Myocyte (in vitro differentiated cells): ENCODE measurements at regions not wholly inside any gene's neighbourhood (a gene's known extent, or its start where the extent isn't known, plus 50 kb on each side); places are given as distances from the start of the nearest gene placed in this dataset.
"Not testable (repeated sequence)": the region's sequence is repeated elsewhere in the genome, so short reads cannot be mapped to it uniquely, and the experiment has no call there.

Source experiments
- DNase-seq: peaks from one replicate; pipeline ENCODE4 v3.0.0-alpha.2; 2012; ENCODE audit warnings: low read depth

DNA sequence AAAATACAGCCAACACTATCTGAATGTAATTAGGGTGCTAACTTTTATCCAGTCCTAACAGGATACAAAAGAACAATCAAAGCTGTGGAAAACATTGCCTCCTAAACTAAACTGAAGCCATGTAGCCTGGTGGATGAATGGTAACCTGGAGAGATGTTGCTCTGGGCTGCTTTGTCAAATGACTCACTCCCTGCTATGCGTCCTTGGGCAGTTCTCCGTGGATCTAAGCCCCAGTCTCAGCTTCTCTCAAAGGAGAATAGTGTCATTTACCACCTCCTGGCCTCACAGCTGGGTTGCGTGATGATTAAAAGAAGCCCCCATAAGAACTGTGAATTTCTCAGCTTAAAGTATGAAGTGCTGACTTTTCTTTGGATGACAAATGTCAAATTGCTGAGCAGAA lies 203.7 kb downstream of the ICOS start:
- no peak for DNase-seq

DNA sequence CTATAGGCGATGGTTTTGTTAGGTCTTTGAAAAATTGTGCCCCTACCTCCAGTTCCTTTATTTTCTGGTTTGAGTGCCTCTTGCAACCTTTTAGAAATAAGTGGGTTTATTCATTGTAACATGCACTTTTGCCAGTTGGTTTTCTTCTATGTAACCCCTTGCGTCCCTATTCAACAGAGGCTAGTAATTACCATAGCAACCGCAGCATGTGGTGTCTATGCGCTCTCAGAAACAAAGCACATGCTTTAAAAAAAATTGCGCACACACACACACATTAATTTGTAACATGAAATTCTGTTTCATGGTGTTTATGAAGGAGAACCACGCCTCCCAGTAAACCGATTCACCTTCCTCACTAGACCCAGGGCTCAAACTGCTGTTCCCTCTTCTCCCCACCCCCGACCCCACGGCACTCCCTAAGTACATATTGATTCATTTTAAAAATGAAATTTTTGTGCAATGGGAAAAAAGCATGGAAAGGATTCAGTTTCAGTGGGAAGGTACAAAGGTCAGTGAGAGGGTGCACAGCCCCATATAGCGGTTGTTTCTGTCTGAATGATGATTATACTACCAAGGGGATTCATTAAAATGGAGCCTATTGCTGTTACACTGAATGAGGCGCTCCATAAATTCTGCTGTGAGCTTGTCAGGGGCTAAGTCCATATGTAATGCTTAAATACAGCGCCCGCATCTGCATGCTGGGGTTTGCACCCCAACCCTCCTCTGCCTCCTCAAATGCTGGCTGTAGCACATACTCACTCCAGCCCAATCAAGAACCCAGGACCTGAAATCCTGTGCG lies 206.9 kb downstream of the ICOS start:
- no peak for DNase-seq

GRCh38 chr2:204144492-204144891 lies 207.9 kb downstream of the ICOS start:
- no peak for DNase-seq

DNA sequence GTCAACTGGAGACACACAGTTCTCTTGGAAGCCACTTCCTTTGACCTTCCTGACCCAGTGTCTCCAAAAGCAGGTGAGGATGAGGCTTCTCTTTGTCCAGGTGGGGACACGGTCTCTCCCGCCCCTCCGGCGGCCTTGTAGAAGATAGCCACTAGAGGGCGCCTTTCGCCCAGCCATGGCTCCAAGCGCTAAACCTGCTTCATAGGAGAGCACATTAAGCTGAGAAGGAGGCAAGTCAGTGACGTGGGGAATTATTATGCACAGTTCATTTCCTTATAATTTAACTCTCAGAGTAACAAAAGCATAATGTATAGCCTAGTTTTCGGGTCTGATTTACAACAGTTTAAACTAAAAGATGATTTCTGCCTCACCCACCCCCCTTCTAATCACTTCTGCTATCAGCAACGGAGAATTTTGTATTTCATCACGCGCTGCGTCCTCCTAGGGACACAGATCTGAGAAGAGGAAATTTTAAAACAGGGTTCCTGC lies 208.7 kb downstream of the ICOS start:
- peak; percentile 78 for DNase-seq

DNA sequence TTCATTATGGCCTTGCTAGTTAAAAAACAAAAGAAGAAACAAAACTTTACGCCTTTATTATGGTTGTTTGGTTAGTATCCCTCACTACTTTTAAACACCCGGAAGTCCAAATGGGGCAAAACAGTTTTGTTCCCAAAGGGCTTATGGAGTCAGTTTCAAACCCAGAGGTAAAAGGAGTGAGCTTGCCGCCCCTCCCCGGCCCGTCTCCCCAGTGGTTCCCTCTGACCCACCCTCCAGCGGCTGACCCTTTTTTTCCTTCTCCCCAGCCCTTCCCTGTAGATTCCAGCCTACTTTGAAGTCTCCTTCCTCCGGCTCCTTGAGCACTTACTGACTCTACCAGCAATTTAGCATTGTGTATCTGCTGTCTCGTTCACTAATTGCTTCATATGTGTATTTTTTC lies 209.2 kb downstream of the ICOS start:
- no peak for DNase-seq

DNA sequence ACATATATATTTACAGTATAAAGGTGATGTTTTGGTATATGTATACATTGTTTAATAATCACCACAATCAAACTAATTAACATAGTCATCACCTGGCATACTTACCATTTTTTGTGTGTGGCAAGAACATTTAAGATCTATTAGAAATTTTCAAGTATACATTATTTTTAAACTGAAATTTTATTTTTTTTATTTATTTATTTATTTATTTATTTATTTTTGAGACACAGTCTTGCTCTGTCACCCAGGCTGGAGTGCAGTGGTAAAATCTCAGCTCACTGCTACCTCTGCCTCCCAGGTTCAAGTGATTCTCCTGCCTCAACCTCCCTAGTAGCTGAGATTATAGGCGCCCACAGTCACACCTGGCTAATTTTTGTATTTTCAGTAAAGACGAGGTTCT lies 210.5 kb downstream of the ICOS start:
- not testable (repeated sequence) for DNase-seq

- DNase-seq: no peak
Observed at GRCh38 chr2:204150721-204151120, 214.2 kb downstream of the ICOS start.

- no peak for DNase-seq
Observed at GRCh38 chr2:204152616-204153015, 216.1 kb downstream of the ICOS start.

GRCh38 chr2:204154863-204155262 lies 218.3 kb downstream of the ICOS start:
- no peak for DNase-seq

DNA sequence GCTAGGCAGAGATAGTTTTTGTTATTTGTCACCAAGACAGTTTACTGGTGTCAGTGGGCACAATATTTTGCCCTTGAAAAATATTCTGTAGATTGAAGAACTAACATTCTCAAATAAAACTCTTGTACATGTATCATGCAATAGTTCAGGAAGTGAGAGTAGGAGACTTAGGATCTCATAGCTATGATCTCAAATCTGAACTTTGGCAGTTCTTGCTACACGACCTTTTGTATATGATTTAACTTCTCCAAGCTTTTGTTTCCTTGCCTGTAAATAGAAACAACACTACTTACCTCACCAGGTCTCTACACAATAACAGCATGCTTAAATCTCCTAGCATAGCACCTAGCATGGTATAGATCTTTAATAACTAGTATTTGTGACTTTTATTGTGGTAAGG lies 219.9 kb downstream of the ICOS start:
- DNase-seq: no peak

- DNase-seq: no peak
Observed at GRCh38 chr2:204157684-204158083, 221.1 kb downstream of the ICOS start.

GRCh38 chr2:204159526-204159925 lies 223.0 kb downstream of the ICOS start:
- no peak for DNase-seq

- no peak for DNase-seq
Observed at GRCh38 chr2:204160989-204161388, 224.4 kb downstream of the ICOS start.

DNA sequence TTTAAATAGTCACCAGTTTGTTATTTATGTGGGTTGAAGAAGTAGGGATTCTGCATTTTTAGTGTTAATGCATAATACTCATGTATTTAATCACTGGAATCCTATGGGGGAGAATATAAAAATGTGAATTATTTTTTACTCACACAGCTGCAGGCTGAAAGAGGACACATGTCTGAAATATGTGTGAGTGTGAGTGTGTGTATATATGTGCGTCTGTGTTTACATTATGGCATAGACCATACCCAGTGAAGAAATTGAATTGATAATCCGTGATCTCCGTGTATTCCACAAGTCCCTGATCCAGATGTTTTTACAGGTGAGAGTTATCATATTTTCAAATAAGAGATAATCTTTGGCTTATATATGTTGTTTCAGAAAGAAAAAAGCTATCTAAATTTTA lies 225.3 kb downstream of the ICOS start:
- no peak for DNase-seq

DNA sequence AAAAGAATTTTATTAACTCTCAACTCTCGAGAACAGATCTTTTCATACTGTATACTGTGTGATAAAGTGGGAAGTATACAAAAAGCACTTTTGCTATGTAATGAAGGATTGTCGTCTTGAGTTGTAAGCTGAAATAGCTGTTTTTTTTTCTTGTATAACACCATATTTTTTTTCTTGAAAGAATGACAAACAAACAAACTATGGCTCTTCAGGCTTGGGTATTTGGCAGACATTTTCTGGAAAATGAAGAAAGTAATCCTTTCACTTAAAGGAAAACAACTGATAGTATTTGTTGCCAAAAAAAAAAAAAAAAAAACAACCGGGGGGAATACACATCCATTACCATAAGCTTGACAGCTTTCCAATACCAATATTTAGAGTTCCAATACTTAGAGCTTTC lies 230.4 kb downstream of the ICOS start:
- no peak for DNase-seq

DNA sequence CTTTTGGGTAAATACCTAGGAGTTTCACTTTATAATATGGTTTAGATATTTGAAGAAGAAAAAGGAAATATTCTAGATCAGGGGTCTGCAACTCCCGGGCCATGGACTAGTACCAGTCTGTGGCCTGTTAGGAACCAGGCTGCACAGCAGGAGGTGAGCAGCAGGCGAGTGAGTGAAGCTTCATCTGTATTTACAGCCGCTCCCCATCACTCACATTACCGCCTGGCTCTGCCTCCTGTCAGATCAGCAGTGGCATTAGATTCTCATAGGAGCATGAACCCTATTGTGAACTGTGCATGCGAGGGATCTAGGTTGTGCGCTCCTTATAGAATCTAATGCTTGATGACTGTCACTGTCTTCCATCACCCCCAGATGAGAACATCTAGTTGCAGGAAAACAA lies 231.1 kb downstream of the ICOS start:
- DNase-seq: not testable (repeated sequence)

- peak; percentile 77 for DNase-seq
Observed at GRCh38 chr2:204170411-204170810, 233.8 kb downstream of the ICOS start.

DNA sequence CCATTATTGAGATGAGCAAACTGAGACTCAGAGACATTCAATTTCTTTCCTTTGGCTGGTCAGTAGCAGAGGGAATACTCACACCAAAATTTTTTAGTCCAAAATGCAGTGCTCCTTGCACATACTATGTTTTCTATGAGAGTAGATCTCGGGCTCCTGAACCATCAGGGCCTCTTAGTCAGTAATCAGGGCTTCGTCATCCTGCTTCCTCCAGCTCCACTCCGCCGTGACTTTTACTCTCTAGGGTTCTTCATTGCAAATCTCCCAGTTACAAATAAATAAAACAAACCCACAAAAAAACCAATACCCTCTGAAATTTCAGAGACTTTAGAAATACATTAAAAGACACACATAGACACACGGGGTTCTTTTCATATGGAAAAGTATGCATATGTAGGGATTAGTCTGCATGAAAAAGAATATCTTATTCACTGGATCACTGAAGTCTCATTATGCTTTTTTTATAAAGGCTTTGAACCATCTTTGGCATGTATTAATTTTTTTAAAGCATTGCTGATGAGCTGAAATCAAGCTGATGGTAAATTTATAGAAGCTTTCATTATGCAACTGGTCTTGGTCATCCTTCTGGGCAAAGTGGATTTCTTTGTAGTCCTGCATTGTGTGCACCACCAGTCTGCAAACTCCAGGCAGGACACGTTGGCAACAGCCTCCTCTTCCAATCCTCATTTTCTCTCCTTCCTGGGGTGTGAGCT lies 235.0 kb downstream of the ICOS start:
- no peak for DNase-seq

- DNase-seq: no peak
Observed at GRCh38 chr2:204172145-204172600, 235.6 kb downstream of the ICOS start.

GRCh38 chr2:204174034-204174433 lies 237.5 kb downstream of the ICOS start:
- no peak for DNase-seq

DNA sequence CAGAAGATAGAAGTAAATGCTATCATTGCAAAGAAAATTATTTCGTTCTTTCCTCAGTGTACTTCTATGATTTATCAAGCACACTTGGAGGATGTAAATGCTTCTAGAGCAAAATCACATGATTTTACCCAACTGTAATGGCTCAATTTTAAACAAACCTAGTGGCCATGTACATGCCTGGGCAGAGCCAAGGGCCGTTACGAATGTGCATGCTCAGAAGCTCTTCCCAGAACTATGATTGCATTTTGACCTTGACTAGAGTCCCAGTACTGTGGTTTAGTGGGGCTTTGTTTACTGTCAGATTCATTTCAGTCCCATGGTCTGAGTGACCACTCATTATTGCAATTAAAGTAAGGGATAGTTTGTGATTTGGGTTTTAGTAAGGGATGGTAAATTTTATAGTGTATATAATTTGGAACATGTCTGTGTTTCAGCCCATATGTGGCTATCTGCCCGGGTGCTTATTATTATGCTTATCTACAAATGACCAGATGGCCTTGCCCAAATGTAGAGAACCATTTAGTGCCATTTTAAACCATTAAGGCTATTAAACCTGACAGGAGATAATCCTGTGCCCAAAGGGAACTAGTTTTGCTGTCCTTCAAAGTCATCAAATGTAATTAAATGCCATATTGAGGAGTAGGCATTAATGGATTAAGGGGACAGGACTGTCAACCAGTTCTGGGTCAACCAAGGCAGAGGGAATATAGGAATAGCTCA lies 239.1 kb downstream of the ICOS start:
- peak; percentile 11 for DNase-seq

- no peak for DNase-seq
Observed at GRCh38 chr2:204176306-204176705, 239.7 kb downstream of the ICOS start.
